TTC549 (cell line): ENCODE measurements at regions not wholly inside any gene's neighbourhood (a gene's known extent, or its start where the extent isn't known, plus 50 kb on each side); places are given as distances from the start of the nearest gene placed in this dataset.

Source experiments
- FAIRE-seq: peaks from 2 replicates; lab custom pipeline; 2012; peaks lifted over from hg19 to GRCh38; lab: Jason Lieb, UNC

DNA sequence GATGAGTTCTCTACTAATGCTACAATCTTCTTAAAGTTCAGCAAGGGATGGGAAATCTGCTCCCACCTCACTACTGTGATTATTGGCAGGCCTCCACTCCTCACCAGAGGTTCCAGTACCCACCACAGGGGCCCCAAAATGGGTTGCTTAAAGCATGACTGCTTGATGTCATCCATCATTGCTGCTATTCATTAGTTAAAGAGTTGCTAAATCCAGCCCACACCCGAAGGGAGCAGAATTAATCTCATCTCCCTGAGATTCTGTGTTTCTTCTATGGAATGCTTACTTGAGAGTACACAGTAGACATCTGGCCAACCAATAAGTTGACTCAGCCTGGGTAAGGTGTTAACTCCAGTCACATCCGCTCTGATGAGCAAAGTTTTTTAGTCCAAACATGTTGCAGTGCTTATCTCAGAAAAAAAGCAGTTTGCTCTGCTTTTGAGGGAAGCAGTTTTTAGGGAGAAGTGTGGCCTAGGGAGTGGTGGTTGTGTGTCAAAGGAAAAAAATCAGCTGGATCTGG is 690.2 kb upstream of the POU3F3 start:
- FAIRE-seq, result no peak

DNA sequence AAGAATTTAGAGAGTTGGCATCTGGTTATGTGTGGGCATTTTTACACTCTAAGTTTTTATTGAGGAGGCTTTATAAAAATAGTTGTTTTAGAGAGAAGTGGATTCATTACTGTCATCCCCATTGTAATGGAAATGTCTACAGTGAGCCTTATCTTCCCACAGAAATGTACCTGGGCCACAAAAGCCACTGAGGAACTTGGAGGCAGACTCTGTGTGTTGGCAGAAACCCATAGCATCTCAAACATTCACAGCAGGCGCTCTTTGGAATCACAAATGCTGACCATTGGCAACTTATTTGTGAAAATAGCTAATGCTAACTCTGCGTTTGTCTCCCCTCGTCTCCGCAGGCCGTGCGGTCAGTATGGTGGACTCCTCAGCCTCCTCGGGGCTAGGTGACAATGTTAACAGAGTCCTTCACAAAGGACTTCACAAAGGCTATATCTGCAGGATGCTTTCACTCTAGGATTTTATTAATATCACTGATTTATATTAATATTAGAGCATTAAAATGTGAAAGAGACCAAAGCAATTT is 689.1 kb upstream of the POU3F3 start:
- FAIRE-seq, result no peak

DNA sequence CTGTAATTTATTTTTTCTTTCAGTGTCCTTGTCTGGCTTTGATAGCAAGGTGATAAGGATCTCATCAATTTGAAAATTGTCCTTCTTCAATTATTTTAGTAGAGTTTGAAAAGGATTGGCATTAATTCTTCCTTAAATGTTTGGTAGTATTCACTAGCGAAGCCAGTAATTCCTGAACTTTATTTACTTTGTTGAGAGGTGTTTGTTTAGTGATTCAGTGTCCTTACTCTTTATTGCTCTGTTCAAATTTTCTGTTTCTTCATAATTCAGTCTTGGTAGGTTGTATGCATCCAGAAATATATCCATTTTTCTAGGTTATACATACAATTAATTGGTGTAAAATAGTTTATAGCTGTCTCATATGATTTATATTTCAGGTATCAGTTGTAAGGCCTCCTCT is 676.7 kb upstream of the POU3F3 start:
- no peak for FAIRE-seq

DNA sequence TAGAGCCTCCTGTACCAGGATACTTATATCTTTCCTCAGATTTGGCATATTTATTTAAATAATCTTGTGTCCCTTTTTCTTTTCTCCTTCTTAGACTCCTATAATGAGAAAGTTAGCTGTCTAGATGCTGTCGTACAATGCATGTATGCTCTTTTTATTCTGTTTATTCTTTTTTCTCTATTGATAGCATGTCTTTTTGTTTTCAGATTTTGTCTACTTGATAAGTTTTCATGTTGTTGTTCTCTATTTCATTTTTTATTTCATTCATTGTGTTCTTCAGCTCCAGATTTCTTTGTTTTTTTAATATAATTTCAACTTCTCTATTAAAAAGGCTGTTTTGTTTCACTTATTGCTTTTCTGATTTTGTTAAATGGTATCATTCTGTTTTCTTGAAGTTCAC is 674.3 kb upstream of the POU3F3 start:
- FAIRE-seq, result no peak

DNA sequence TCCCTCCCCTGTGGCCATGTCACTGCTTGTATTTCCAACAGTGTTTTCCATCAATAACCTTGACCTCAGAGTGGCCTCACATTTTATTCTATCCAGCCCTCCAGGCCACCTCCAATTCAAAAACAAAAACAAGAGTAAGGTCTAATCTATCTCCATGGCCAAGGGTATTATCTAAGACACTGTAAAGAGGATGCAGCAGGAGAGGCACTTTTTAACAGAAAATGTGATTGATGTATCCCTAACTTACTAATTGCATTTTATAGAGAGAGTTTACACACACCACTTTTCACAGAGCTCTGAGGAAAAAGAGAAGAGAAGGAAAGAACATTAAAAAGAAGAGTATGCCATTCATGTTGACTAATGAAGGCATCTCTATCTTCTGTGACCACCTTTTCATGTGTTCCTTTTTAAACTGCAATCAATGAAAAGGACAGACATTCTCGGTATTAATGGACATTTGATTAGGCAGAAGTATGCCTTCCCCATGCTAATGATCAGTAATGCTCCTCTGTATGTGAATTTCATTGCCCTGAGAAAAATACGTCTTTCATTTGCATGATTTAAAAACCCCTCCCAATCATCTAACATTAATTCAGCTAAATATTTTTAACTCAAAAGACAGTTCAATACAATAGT is 653.3 kb upstream of the POU3F3 start:
- no peak for FAIRE-seq

DNA sequence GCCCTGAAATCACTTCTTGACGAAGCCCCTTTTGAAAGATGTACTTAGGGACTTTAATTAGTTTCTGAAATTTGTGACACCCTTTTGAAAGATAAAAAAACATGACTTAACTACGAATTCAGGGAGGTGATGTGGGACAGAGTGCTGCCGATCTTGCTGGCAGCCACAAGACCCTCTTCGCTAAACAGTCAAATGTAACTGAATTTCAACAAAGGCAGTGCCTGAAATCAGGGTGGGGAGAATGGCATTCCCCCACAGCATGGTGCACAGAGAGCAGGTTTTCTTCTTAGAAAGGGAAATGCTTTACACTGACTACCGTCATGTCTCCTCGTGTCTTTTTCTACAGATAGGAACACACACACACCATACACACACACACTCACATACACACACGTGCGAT is 640.2 kb upstream of the POU3F3 start:
- FAIRE-seq, result no peak

DNA sequence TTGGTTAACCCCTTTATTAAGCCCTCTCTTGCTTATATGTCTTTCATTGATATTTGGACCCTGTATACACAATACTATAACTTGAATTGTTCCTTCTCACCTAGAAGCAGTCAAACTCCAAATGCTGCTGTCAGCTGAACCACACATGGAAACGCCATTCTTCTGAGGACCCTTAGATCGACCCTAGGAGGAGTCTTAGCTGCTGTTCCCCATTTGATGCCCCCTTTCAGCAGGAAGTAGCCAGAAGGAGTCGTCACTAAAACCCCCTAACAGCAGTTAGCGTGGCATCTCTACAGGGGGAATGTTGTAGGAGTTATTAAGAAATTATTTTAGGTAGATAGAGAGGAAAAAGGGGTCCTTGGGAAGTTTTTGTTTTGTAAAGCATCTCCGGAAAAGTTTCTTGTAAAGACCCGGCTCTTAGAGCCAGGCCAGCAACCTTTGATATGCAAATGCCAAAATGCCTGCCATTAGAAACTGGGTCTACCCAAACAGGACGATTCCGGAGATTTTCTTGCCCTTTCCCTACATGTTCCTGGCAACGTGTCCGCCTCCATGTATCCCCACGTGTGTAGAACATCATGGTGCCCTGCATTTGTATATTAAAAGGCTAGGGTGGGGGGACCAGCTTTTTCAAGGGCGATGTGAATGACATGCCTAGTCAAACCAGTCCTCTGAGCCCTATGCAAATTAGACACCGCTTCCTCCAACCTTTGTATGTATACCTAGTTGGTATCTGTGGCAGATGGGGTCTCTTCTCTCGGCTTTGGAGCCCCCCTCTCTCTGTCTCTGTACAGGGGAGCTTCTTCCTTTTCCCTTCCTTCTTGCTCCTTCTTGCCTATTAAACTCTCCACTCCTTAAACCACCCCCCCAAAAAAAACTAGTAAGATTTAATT is 638.4 kb upstream of the POU3F3 start:
- no peak for FAIRE-seq

DNA sequence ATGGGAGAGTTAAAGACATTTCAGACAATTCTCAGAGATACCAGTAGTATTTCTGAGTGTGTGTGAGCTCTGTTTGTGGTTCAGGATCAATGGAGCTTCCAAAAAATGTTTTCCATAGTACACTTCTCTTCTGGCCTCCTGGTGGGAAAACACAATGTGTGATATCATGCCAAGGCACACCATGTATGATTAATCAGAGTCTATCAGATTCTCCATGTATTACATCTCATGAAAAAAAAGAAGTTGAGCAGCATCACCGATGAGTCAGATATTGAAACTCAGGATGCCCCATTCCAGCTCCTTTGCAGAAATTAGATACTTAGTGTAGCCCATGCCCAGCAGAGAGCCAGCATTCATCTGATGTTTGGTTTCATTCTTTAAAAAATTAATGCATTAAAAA is 620.3 kb upstream of the POU3F3 start:
- no peak for FAIRE-seq

DNA sequence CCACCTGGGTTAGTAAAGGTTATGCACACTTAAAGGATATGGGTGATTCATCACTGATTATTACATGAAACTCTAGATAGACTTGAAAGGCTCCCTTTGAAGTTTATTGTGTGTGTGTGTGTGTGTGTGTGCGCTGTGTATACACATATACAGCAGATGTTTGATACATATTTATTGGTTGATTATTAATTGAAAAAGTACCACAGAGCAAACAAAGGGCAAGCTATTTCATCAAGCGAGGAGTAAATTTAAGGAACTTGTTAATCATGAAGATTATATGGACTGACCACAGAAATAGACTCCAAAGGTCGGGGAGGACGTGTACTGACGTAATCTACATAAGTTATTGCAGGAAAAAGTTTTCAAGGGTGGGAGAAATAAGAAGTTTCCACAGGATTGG is 617.4 kb upstream of the POU3F3 start:
- FAIRE-seq, result no peak

DNA sequence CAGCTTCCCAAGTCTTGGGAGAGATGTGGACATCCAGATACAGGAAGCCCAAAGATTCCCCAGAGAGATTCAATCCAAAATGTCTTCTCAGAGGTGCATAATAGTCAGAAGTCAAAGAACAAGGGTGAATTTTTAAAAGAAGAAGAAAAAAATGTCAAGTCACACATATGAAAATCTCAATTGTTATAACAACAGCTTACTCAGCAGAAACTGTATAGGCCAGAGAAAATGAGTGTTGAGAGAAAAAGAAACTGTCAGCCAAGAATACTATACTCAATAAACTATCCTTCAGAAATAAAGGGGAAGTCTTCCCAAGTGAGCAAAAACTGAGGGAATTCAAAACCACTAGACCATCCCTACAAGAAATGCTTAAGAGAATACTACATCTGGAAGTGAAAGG is 612.9 kb upstream of the POU3F3 start:
- no peak for FAIRE-seq

DNA sequence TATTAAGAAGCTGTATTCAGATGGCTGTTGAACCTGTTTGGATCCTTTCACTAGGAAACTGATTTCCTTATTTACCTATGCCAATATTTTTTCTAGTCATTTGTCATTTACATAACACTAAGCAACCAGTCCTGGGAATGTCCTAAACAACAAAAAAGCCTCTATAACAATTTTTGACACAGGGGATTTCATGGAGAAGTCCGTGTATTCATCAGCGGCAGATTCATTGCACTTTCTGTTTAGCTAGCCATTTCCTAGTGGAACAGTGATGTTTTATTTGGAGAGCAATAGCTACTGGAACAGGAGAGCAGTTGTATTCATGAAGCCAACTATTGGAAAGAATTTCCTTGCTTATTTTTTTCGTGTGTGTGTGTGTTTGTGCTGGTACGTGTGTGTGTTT is 604.3 kb upstream of the POU3F3 start:
- no peak for FAIRE-seq

DNA sequence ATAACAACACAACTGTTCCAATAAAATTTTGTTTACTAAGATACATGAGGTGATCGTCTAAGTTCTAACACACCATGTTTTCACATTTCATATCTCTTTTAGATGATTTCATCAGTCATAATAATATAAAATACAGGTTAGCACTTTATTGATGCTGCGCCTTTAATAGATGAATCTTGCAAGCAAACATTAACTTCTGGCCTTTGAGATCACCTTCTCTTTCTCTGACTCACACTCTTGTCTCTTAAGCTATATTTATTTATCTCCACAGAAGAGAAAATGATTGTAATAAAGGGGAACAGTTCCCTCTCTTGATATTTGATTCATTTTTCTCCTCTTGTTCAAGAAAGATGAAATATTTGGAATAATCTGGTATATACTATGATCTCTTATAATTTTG is 603.3 kb upstream of the POU3F3 start:
- no peak for FAIRE-seq

DNA sequence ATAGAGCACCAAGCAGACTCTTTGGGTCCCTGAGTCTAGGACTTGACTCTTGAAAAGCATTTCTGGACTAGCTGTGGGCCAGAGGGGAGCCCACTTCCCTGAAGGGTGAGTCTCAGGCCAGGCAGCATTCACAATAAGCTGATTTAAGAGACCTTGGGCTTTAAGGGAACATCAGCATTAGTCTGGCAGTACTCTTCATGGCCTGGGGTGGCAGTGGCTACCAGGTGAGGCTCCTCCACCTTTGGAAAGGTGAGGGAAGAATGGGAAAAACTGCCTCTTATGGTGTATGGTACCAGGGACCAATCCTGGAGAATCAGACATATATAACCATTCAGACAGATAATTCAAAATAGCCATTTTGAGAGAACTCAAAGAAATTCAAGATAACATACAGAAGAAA is 599.9 kb upstream of the POU3F3 start:
- no peak for FAIRE-seq

DNA sequence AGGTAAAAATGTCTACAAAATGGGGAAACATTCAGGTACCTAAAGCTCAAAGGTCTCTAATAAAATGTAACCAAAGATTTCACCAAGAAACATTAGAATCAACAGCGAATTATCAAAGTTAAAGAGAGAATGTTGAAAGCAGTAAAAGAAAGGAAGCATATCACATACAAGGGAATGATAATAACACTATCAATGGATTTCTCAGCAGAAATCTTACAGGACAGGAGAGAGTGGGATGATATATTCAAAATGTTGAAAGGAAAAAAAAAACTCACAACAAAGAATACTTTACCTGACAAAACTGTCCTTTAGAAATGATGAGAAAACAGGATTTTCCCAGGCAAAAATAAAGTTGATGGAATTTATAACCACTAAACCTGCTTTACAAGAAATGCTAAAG is 591.2 kb upstream of the POU3F3 start:
- no peak for FAIRE-seq

DNA sequence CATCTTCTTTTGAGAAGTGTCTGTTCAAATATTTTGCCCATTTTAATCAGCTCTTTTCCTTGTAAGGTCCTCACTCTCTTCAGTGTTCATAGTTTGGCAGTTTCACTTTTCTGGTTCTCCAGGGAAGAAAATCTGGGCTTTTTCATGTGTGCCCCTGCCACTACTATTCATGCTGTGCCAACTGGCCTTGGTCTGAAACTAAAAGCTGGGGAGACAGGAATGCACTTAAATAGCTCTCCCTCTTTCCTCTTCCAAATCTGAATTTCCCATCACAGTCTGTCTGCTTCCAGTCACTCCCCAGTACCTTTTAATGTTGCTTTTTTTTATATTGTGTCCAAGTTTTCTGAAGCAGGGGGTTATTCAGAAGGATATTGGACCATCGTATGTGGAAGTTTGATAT is 574.3 kb upstream of the POU3F3 start:
- no peak for FAIRE-seq

DNA sequence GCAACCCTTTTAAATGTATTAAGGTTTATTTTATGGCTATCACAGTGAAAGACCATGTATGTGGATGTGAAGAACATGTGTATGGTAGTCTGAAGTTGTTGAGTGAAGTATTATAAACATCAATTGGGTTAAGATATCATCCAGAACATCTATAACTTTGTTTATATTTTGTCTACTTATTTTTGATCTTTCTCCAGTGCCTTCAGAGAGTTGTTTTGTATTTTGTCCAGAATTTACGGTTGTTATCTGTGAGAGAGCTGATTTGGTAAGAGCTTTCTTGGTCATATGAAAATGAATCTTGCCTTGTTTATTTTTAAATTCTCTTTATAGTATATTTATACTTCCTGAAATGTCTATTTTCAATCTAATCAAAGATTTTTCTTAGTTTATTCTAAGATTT is 573.7 kb upstream of the POU3F3 start:
- no peak for FAIRE-seq

DNA sequence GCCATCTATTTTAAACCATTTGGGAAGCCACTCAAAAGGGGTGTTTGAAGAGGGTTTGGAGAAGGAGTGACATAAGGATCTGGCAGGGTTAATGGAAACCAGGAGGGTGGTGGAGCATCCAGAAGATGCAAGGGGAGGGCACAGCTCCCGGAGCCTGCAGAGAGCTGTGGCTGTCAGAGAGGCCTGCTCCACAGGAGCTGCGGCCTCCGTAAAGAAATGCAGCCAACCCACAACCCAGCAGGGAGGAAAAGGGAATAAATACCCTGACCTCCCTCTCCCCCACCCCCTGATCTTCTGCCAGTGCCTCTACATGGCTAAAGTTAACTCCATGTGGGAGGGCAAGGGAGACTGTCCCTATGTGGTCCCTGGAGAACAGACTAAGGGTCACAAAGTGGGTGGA is 567.1 kb upstream of the POU3F3 start:
- FAIRE-seq, result no peak

DNA sequence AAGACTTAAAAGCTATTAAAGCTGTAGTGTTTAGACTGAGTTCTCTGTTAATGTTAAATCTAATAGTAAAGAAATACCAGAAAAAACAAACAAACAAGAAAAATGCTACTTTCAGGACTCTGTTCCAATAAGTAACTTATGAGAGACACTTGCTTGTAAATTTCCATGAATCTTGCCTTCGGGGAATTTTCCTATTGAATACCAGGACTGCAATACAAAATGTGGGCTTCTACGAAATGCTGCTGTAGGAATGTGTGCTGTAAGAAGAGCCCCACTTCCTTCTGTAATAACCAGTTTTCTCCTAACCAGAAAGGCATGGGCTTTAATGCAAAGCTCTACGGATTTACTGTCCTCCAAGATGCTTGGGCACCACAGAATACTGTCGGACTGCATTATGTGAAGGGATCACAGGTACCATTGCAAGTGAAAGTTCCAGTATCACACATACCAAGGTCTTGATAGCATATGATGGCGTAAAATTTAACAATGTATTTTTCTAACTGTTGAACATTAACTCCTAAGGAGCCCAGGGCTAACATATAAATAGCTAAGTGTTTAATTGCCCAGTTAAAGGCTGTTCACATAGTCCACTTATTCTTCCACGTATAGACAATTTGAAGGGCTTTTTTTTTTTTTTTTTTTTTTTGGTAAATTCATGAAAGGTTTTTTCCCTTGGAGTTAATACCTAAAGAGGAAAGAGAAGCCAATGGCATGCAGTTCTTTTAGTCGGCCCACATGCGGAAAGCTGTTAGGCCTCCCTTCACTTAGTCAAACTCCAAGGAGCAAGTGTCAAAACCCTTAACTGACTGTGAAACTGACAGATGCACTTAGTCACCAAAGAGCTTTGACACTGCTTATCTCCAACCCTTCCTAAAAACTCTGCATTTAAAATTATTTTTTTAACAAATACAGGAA is 564.0 kb upstream of the POU3F3 start:
- no peak for FAIRE-seq

DNA sequence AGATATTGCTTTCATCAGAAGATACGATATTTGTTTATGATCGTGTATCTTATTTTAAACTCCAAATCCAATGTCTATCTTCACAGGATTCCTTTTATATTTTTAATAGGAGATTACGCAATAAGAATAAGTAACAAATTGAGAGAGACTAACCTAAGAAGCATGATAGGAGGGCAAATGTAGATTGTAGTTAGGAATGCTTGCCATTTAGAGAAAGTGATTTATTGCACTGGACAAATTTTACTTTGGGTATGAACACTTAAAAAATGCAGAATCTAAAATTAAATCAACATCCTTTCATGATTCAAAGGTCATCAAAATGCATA is 563.4 kb upstream of the POU3F3 start:
- no peak for FAIRE-seq

DNA sequence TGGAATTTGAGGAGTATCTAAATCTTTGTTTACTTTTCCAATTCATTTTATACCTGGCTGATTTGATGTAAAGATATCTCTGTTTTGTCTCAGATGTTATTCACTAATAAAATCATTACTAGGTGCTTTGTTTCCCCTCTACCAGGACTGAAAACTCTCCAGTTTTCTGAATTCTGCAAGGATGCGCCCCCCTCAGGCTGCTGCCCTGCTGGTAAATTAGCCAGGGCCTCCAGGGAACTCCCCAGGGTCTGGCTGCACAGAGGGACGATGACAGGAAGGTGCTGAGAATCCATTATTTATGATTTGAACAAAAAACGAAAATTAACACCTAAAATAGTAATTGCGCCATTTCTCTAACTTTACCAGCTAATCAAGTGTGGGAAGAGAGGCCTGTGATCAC is 541.2 kb upstream of the POU3F3 start:
- FAIRE-seq, result no peak

DNA sequence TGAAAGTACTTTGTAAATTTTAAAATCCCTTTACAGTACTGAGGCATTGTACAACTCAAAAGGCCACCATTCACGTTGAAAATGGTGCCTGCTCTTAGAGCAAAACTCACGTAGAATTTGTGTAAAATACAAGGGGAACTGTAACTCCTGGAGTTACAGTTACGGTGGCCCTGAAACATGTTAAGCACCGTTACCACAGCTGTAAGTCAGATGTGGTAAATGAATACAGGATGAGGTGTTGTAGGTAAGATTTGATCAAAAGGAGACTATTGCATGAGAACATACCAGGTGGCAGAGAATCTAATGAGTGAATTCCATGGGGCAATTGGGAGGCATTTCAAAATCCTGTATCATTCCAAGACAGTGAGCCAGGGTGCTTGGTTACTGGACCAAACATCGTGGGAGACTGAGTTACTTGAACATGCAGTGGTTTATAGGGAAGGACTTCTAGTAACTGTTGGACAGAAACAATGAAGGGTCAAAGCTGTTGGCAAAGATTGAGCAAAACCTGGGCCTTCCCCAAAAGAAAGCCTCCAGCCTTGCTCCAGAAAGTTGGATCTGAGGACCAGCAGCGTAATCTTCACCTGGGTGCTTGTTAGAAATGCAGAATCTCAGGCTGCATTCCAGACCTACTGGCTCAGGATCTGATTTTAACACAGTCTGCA is 535.8 kb upstream of the POU3F3 start:
- no peak for FAIRE-seq
